HG03280 (cell line): ENCODE measurements at regions not wholly inside any gene's neighbourhood (a gene's known extent, or its start where the extent isn't known, plus 50 kb on each side); places are given as distances from the start of the nearest gene placed in this dataset.
"Not testable (repeated sequence)": the region's sequence is repeated elsewhere in the genome, so short reads cannot be mapped to it uniquely, and the experiment has no call there.

Source experiments
- ATAC-seq: cut with Tn5 transposase; IDR thresholded peaks from one replicate; pipeline ENCODE4 v1.9.1; 2021; ENCODE audit warnings: mild to moderate bottlenecking, moderate library complexity; ENCODE audit not compliant: unreplicated experiment

DNA sequence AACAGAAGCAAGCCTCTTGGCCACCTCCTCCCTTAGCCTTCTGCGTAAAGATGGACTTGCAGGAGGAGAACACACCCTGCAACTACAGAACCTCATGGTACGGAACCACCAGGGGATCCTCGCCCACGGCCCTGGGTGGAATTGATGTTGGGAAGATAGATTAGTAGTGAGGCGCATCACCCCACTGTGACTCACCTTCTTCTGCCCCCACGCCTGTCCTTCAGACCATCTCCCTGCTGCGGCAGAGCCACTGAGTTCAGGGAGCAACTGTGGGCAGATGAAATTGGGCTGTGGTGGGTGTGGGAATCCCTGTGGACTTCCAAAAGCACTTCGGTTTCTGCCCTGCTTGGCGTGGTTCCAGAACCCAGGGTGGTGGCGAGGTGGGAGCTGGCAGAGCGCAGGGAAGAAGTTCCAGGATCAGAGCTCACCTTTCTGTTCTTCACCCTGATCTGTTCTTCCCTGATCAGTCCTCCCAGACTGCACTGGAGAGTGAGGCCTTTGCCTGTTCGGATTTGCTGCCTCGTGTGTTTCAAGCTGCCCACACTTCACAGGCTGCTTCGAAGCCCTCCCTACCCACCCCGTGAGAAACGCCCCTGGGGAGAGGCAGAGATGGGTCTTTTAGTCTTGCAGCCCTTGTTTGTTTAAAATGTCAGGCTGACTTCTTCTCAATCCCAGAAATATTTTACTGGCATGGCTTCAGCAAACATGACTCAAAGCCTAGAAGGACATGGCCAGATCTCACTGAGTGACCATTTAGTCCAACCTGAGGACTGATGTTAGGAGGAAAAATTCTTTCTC lies 92.8 kb upstream of the MLN start:
- no peak for ATAC-seq

DNA sequence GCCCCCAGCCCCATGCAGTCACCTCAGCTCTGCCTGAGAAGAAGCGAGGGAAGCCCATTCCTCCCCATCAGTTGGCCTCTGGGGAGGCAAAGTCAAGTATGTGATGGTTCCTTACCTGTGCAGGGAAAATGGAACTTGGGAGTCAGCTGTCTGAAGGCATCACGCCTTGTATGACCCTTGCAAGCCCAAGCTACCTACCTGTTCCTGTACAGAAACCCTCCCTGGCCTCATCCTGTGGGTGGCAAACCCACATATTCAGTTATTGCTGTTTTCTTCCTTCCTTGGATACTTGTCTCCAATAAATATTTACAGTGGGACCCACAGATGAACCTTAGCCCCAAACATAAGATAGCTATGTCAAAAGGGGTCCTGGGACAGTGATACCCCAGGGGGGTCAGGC lies 92.2 kb upstream of the MLN start:
- ATAC-seq: no peak

DNA sequence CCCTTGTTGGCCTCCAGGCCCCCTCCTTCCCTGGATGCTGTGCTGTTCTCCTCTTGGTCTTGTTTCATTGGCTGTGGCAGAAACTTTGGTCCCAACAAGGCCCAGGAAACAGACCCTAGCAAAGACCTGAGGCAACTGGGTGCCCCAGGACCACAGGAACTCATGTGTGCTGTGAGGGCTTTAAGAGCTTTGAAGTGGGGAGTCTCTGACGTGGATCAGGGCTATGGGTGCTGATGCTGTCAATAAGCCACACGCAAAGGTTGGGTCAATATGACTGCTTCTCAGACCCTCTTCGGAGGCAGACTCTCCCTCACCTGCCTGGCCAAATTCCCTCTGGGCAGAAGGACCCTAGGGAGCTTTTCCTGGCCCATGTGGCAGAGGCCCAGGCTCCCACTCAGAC lies 91.5 kb upstream of the MLN start:
- no peak for ATAC-seq

DNA sequence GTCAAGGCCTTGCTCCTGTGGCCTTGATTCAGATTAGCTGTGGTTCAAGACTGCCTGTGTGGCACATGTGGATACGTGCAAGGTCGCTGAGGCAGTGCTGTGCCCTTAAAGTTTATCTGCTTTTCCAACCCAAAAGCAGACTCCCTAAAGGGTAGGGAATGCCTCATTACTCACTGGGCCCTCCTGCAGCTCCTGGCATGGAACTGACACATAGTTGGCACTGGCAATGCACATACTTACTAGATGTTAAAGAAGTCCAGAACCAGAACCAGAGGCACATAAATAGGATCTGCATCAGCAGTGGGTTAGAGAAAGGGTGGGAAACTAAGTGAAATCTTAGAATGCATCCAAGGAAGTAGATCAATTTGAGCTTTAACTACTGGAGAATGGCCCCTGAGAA lies 90.6 kb upstream of the MLN start:
- no peak for ATAC-seq

DNA sequence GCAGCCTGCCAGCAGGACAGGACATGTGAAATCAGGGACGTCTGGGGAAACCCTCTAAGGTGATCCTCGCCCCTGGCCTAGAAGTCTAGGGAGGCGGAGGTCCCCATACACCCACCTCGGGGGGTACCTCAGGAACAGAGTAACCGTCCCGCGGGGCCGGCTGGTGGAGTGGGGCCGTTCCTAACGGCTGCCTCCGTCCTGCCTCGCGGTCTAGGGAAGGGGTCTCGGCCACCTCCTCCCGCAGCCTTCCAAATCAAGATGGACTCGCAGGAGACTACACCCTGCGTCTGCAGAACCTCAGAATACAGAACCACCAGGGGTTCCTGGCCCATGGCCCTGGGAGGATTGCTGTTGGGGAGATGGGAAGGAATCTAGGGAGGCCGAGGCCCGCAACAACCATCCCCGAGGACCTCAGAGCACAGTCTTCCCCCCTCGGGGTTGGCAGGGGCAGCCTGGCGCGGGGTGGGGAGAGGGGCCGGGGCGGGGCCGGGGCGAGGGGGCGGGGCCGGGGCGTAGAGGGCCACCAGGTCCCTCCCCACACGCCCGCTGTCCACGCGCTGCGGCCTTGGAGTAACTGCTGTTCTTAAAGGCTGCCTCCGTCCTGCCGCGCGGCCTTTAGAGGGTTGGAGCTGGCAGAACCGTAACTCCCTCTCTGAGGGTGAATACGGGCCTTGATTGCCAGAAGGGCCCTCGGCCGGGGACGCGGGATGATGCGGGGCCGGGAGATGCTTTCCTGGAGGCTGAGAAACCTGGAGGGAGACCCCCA lies 89.0 kb upstream of the MLN start:
- ATAC-seq: no peak

DNA sequence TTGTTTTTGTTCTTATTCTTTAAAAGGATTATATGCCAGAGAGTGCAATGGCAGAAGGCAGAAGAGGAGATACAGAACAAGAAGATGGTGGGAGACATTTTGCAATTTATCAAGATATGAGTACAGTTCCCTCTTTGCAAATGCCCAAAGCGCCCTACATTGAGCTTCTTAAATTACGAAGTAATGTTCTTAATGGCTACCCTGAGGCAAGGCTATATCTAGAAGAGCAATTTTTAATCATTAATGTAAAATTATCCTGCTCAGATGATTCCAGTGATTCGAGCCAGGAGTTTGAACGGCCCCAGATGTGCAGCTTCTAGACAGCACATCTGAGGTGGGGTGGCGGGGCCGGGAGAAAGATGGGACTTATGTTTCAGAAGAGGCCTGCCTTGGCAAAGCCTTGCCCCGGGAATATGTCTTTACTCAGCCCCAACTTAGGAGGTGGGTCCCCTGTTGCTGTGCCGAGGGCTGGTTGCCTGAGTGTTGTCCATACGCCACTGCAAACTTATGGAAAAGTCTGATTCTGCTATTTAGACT lies 84.9 kb upstream of the MLN start:
- no peak for ATAC-seq

DNA sequence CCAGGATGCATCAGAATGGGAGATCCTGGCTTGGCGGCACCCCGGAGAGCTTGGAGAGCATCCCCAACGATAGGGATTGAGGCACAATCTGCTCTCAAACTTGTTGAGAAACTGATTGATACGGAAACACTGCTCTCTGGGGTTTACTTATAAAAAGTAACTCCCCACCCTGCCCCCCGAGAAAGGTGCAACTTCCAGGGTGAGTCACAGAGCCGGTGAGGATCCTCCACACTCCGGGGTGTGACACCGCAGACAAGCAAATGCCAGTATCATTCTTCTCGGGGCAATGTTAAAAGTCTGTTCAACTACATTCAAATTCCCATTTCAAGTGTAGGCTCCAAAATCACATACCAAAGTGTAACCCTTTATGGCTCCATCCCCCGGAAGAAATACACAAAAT lies 84.4 kb upstream of the MLN start:
- no peak for ATAC-seq

DNA sequence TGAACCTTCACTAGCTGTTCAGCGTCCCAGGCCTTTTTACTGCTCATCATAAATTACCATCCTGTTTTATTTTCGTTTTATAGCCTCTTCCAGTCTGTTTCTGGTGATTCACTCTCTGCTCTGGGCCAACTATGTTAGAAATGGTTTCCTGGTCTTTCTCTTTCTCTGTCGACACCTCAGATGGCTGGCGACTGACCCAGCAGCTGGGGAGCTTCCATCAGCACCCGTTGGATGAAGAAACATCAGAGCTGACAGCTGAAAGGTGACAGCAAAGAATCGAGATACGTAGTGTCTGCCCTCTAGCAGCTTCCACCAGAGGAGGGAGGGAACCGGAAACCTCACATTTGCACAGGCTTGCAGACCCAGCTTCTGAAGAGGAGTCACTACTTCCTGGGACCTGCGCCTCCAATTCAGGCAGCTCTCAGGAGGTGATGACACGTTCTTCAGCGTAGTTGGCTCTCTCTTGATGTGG lies 82.9 kb upstream of the MLN start:
- ATAC-seq: no peak

DNA sequence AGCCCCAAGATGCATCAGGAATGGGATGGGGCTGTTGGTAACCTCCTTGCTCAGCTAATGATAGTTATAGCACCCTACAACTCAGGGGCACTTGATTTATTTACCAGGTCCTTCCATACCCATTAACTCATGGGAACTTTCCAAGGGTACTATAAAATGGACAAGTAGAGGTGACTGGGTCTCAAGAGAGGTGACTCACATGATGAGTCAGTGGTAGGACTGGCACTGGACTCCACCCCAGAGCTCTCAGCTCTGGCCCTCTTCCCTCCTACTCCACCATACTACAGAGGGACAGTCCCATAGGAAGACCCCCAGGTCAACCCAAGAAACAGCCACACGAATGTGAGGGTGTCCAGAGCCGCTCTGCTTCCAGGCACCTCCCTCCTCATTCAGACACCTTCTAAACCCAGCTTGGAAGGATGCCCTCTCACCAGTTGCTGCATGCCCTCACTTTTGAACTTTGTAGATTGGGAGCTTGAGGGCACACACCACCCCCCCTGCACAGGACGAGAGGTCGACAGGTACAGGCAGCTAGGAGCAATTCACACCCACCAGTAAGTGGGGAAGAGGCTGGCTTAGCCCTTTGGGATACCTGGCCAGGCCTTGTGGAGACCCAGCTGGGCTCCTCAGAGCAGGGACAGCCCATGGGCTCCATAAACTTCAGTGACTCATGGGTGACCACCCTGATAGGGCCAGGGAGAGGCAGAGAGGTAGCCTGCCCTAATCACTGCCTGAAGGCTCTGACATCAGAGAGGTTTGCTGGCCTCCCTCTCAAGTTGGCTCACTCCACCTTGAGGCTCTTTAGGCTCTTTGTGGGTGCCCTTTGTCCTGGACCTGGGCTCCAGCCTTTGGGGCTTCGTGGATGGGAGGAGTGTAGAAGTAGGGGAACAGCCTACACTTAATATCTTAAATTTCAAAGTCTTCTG lies 81.6 kb upstream of the MLN start:
- ATAC-seq: no peak

DNA sequence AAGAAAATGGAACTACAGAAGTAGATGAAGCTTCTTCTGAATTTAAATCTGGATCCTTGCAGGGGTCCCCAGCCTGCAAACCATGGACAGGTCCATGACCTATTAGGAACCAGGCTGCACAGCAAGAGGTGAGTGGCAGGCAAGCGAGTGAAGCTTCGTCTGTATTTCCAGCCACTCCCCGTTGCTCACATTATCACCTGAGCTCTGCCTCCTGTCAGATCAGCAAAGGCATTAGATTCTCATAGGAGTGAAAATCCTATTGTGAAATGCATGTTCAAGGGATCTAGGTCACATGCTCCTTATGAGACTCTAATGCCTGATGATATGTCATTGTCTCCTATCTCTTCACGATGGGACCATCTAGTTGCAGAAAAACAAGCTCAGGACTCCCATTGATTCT lies 79.8 kb upstream of the MLN start:
- not testable (repeated sequence) for ATAC-seq

DNA sequence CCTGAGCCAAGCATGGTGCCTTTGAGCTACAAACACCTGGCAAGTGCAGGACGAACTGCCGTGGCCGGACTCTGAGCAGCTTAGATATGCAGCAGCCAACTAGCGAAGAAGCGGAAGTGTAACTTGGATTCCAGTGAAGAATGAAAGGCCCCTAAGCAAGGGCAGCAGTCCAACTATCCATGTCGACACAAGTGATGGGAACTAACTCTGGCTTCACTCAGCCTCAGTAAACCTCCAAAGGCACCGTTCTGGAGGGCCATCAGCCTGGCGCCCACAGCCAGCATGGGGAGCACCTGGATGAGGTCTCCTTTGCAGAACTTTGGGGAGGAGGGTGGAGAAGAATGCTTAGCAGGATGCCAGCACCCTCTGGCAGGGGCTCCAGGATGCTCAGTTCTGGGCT lies 78.4 kb upstream of the MLN start:
- ATAC-seq: no peak

DNA sequence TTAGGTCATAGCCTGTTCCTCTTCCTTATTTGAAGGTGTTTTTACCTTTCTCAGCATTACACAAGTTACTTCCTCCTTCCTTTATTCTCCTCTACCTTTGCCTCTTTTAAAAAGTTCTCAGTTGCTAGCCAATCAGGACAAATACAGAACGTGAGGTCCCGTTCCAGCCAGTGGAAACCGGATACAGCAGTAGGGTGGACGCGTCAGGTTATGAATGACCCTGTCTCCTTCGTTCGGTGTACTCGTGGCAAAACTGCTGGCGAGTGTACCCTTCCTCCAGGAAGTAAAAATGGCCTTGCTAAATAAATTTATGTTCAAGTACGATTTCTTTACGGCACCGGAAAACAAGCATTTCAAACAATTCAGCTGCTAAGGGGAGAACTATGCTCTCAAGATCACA lies 77.0 kb upstream of the MLN start:
- ATAC-seq: no peak

DNA sequence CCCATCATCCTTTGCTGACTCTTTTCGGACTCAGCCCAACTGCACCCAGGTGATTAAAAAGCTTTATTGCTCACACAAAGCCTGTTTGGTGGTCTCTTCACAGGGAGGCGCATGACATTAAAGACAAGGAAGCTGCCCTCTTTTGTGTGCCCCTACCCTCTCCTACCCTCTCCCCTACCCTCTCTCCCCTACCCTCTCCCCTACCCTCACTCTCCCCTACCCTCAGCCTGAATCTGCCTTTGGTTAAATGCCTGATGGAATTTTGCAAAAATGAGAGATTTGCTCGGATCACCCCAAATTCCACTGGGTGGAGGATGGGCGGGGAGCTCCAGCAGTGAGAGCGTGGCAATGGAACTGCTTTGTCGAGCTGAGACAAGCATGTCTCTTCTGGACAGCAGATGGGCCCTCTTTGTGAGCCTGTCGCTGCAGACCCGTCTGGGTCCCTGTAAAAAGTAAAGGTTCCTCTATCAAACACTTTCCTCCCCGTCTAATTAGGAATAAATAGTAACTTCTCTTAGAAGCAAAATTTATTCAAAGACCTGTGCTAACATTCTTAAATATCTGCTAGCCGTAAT lies 76.4 kb upstream of the MLN start:
- ATAC-seq: no peak

DNA sequence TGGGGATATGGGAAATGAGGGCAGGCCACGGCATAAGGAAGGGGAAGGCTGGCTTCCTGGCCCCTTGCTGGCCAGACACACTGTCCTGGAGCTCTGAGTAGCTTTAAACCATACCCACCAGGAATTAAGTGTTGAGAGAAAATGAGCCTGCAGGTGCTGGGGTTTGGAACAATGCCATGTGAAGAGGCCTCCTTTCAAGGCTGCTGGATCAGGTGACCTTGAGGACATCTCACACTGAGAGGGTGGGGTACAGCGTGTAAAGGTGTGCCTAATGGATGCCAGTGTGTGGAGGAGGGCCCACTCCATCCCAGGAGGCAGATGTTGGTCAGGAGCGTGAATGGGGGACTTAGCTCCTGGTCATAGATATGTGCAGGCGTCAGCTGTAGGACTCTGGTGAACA lies 74.8 kb upstream of the MLN start:
- no peak for ATAC-seq

DNA sequence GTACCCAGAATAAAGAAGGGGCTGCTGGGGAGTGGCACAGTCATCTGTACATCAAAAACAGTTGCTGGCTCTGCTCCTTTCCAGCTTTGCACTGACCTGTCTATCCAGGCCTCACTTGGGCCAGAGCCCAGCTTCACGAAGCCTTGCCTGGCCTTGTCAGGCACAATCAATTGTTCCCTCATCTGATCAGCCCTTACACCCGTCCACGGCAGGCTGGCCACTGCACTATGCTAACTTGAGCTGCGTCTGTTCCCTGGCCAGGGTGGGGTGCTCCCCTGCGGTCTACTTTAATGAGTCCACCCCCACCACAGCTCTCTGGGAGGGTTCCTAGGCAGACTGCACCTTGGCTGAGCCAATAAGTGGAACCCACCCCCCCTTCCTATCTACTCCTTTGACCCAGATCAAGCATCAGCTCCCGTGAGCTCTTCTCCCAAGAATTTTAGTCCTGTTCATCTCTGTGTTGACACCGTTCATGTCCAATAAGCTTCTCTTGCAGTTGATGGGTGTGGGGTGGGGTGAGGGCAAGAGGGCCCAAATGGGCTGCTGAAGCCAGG lies 74.3 kb upstream of the MLN start:
- no peak for ATAC-seq

DNA sequence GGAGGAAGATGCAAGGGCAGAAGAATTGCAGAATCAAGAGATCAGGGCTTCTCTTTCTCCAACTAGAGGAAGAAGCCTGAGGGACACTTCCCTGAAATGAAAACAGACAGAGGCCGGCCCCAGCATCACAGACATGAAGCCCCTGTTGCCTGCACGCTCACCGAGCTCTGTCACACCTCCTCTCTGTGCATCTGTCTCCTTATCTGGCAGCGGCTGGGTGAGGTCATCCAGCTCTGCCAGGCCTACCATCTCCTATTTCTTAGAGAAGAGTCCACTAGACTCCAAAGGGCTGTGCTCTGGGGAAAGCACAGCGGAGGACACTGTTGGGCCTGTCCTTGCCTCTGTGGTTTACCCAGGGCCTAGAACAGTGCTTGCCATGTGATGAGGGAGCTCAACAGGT lies 71.9 kb upstream of the MLN start:
- ATAC-seq: no peak

DNA sequence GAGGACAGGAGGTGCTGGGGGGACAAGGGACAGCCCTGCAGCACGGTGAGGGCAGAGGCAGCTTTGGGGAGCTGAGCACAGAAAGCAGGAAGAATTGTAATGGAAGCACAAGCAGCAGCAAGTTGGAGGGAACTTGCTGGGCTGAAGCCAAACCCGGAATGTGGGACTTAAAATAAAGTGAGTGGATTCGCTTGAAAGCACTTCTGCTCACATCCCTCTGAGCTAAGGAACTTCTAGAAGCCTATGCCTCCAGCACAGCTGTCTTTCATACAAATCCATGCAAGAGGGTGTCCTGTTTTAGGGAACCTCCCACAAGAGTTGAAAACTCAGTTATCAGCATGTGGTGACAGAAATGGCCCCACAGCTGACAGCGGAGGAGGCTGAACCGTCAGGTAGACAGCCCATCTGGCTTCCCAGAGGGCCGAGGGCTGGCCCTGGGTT lies 71.4 kb upstream of the MLN start:
- ATAC-seq: no peak

DNA sequence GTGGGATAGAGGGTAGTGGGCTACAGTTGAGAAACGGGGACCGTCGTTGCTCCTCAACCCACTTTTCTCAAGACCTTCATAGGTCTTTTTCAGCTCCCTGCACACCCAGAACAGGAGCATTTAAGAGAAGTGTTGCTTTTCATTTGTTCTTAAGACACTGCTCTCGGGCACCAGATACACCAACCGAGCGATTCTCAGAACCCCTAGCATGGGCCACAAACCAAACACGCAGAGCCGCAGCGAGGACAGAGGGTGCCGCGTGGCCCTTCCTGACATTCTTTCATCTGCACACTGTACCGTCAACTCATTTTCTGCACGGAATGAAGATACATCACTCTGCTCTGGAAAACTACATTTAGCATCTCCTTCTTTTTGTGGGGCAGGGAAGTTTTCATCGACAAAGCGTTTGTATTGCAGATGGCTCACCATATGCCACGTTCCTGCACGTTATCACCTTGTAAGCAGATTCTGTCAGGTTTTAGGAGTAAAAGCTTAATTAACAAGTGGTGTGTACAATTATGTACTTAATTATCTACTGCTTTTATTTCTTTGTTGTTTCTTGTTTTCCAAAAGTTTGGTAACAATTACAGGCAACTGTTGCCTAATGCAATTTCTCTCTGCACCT lies 70.4 kb upstream of the MLN start:
- no peak for ATAC-seq

DNA sequence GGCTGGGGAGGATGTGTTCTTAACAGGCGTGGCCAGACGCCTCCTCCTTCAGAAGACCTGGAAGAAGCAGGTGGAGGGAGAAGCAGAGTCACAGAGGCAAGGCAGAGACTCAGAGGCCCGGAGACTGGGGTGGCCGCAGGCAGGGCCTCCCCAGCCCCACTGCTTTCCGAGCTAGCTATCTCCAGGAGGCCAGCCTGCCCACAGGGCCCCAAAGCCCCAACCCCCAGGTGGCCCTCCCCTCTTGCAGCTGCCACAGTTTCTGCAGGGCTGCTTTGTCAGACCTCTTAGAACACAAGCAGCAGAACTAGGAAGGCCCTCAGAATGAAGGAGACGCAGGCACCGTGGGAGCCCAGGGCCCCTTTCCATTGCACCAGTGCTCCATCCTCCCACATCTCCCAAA lies 69.0 kb upstream of the MLN start:
- ATAC-seq: no peak
